Hepatocyte (in vitro differentiated cells): ENCODE measurements at regions not wholly inside any gene's neighbourhood (a gene's known extent, or its start where the extent isn't known, plus 50 kb on each side); places are given as distances from the start of the nearest gene placed in this dataset.

ENCODE experiments used
- DNase-seq: peaks from one replicate; pipeline ENCODE4 v3.0.0-alpha.2; 2016; ENCODE audit warnings: low spot score
- H2AFZ ChIP-seq: fragments of 200-600 bp; sonication (generic); 2 replicates; pipeline ENCODE4 v1.6.0; 2016; ENCODE audit warnings: antibody characterized with exemption, mild to moderate bottlenecking
- H3K27ac ChIP-seq: fragments of 200-600 bp; sonication (generic); 2 replicates; pipeline ENCODE4 v1.5.1; 2016; ENCODE audit warnings: mild to moderate bottlenecking
- H3K27me3 ChIP-seq: fragments of 200-600 bp; sonication (generic); 2 replicates; pipeline ENCODE4 v1.6.1; 2016
- H3K36me3 ChIP-seq: fragments of 200-600 bp; sonication (generic); replicated peaks from 2 replicates; pipeline ENCODE4 v1.5.1; 2016; ENCODE audit warnings: low read depth; ENCODE audit not compliant: insufficient read depth
- H3K4me1 ChIP-seq: fragments of 200-600 bp; sonication (generic); 2 replicates; pipeline ENCODE4 v1.5.1; 2016; ENCODE audit warnings: mild to moderate bottlenecking, moderate library complexity; ENCODE audit not compliant: insufficient read depth
- H3K4me2 ChIP-seq: fragments of 200-600 bp; sonication (generic); 2 replicates; pipeline ENCODE4 v1.6.0; 2016
- H3K4me3 ChIP-seq: fragments of 200-600 bp; sonication (generic); 2 replicates; pipeline ENCODE4 v1.5.1; 2016; ENCODE audit warnings: mild to moderate bottlenecking
- H3K79me2 ChIP-seq: fragments of 200-600 bp; sonication (generic); 2 replicates; pipeline ENCODE4 v1.6.0; 2017; ENCODE audit warnings: mild to moderate bottlenecking
- H3K9me2 ChIP-seq: fragments of 200-600 bp; sonication (generic); replicated peaks from 2 replicates; pipeline ENCODE4 v1.6.0; 2017; ENCODE audit warnings: mild to moderate bottlenecking; ENCODE audit not compliant: insufficient read depth
- H3K9me3 ChIP-seq: fragments of 200-600 bp; sonication (generic); 2 replicates; pipeline ENCODE4 v1.5.1; 2016; ENCODE audit warnings: low read depth, mild to moderate bottlenecking
- H4K20me1 ChIP-seq: fragments of 200-600 bp; sonication (generic); 2 replicates; pipeline ENCODE4 v1.6.0; 2016; ENCODE audit warnings: mild to moderate bottlenecking; ENCODE audit not compliant: insufficient read depth, poor library complexity, severe bottlenecking
- CTCF ChIP-seq: fragments of 200-600 bp; sonication (generic); IDR thresholded peaks from 2 replicates; pipeline ENCODE4 v1.5.1; 2016; ENCODE audit warnings: antibody characterized with exemption, mild to moderate bottlenecking; ENCODE audit not compliant: poor library complexity
- EZH2 ChIP-seq: fragments of 200-600 bp; sonication (generic); IDR thresholded peaks from 2 replicates; pipeline ENCODE4 v1.6.1; 2016; ENCODE audit warnings: antibody characterized with exemption, mild to moderate bottlenecking, borderline replicate concordance
- EZH2phosphoT487 ChIP-seq: fragments of 200-600 bp; sonication (generic); IDR thresholded peaks from one replicate; pipeline ENCODE4 v1.6.1; 2018; ENCODE audit warnings: antibody characterized with exemption, mild to moderate bottlenecking, low read depth, moderate library complexity; ENCODE audit not compliant: unreplicated experiment, severe bottlenecking
- WGBS: methylation state at CpG from one replicate; pipeline ENCODE4 v1.1.6; 2016; ENCODE audit warnings: low lambda C conversion rate; ENCODE audit errors: missing lambda C conversion rate; 5-methylcytosine and 5-hydroxymethylcytosine counted together

GRCh38 chr14:55813630-55814029 lies 233.6 kb downstream of the KTN1 start:
- no peak overlapping the region for H3K27ac ChIP-seq
- H2AFZ ChIP-seq = no peak overlapping the region
- no peak for TF ChIP-seq EZH2phosphoT487
- TF ChIP-seq CTCF = no peak
- no peak for TF ChIP-seq EZH2

GRCh38 chr14:55814064-55814463 lies 234.1 kb downstream of the KTN1 start:
- no peaks in the 10 kb centered on the region for H3K79me2 ChIP-seq
- DNase-seq = no peak
- no peak overlapping the region for H3K4me3 ChIP-seq
- H4K20me1 ChIP-seq = no peaks in the 10 kb centered on the region
- H3K27ac ChIP-seq = no peak overlapping the region
- no peaks in the 10 kb centered on the region for H3K36me3 ChIP-seq
- TF ChIP-seq CTCF (no peak), EZH2 (no peak), EZH2phosphoT487 (no peak)
- no peaks in the 10 kb centered on the region for H3K27me3 ChIP-seq
- H3K4me2 ChIP-seq = no peak overlapping the region
- no peak overlapping the region for H2AFZ ChIP-seq
- H3K9me2 ChIP-seq = no peaks in the 10 kb centered on the region
- WGBS = 80% methylated on average over 1 of the region's 1 CpG
- no peaks in the 10 kb centered on the region for H3K9me3 ChIP-seq
- H3K4me1 ChIP-seq = no peaks in the 10 kb centered on the region

More at GRCh38 chr14:55813630-55814029, 233.6 kb downstream of the KTN1 start:
- H3K79me2 ChIP-seq = no peaks in the 10 kb centered on the region
- H3K27me3 ChIP-seq = no peaks in the 10 kb centered on the region
- H3K9me3 ChIP-seq = no peaks in the 10 kb centered on the region
- 93% methylated on average over 2 of the region's 2 CpGs for WGBS
- H3K4me2 ChIP-seq = no peak overlapping the region
- no peak overlapping the region for H3K4me3 ChIP-seq
- H3K36me3 ChIP-seq = no peaks in the 10 kb centered on the region
- no peak for DNase-seq
- no peaks in the 10 kb centered on the region for H4K20me1 ChIP-seq
- no peaks in the 10 kb centered on the region for H3K9me2 ChIP-seq
- H3K4me1 ChIP-seq = no peaks in the 10 kb centered on the region

GRCh38 chr14:55814873-55815272 lies 234.9 kb downstream of the KTN1 start:
- no peak overlapping the region for H2AFZ ChIP-seq
- 100% methylated on average over 1 of the region's 1 CpG for WGBS
- H3K27ac ChIP-seq = no peak overlapping the region

More at GRCh38 chr14:55814873-55815272, 234.9 kb downstream of the KTN1 start:
- no peak overlapping the region for H3K4me2 ChIP-seq
- H4K20me1 ChIP-seq = no peaks in the 10 kb centered on the region
- no peak for DNase-seq
- H3K9me3 ChIP-seq = no peaks in the 10 kb centered on the region
- H3K4me1 ChIP-seq = no peaks in the 10 kb centered on the region
- H3K27me3 ChIP-seq = no peaks in the 10 kb centered on the region
- TF ChIP-seq EZH2phosphoT487 (no peak), CTCF (no peak), EZH2 (no peak)
- H3K79me2 ChIP-seq = no peaks in the 10 kb centered on the region
- H3K9me2 ChIP-seq = no peaks in the 10 kb centered on the region
- H3K4me3 ChIP-seq = no peak overlapping the region
- no peaks in the 10 kb centered on the region for H3K36me3 ChIP-seq
